Stimulated activated CD8-positive, alpha-beta memory T cell treated with anti-CD3 and anti-CD28 coated beads, Interleukin-2, amount 100 ng/mL, for 48 hours (primary cell): ENCODE measurements at regions not wholly inside any gene's neighbourhood (a gene's known extent, or its start where the extent isn't known, plus 50 kb on each side); places are given as distances from the start of the nearest gene placed in this dataset.

ENCODE experiments used
- DNase-seq, 2 donors: peaks; one replicate each; pipeline ENCODE4 v3.0.0-alpha.2; 2020; ENCODE audit warnings: low read depth in 2 of 2

GRCh38 chr1:201769966-201770365, 59.0 kb upstream of the IPO9 start:
- no peak for DNase-seq

GRCh38 chr1:201771466-201771865, 57.5 kb upstream of the IPO9 start:
- no peak for DNase-seq

- no peak for DNase-seq
Measured at GRCh38 chr1:201772178-201772577, 56.8 kb upstream of the IPO9 start.

GRCh38 chr1:201773764-201774163, 55.2 kb upstream of the IPO9 start:
- DNase-seq: no peak

GRCh38 chr1:201774224-201774982, 54.6 kb upstream of the IPO9 start:
- no peak for DNase-seq

GRCh38 chr1:201774983-201775344, 54.0 kb upstream of the IPO9 start:
- DNase-seq: no peak

GRCh38 chr1:201775380-201775779, 53.6 kb upstream of the IPO9 start:
- no peak for DNase-seq

- DNase-seq: no peak
Measured at GRCh38 chr1:201778279-201779065, 50.5 kb upstream of the IPO9 start.
